ENCODE measurements at regions not wholly inside any gene's neighbourhood (a gene's known extent, or its start where the extent isn't known, plus 50 kb on each side); places are given as distances from the start of the nearest gene placed in this dataset.

DNA sequence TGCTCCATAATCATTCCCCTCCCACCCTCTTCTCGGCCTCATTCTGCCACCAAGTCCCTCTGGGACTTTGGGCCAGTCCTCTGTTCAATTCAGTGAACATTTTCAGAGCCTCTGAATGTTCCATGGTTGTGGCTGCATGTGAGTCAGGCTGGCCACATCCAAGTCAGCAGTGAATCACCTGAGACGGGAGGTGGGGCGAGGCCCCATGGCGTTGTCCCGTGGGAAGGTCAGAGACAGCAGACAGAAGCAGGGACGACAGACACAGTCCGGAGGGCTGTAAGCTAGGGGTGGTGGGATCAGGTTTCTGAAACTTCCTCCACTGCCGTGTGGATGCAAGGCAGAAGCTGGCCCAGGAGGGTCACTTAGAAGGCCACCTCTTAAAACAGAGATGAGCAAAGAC, 324.8 kb downstream of the MN1 start:
- TF ChIP-seq, protein P1, sequence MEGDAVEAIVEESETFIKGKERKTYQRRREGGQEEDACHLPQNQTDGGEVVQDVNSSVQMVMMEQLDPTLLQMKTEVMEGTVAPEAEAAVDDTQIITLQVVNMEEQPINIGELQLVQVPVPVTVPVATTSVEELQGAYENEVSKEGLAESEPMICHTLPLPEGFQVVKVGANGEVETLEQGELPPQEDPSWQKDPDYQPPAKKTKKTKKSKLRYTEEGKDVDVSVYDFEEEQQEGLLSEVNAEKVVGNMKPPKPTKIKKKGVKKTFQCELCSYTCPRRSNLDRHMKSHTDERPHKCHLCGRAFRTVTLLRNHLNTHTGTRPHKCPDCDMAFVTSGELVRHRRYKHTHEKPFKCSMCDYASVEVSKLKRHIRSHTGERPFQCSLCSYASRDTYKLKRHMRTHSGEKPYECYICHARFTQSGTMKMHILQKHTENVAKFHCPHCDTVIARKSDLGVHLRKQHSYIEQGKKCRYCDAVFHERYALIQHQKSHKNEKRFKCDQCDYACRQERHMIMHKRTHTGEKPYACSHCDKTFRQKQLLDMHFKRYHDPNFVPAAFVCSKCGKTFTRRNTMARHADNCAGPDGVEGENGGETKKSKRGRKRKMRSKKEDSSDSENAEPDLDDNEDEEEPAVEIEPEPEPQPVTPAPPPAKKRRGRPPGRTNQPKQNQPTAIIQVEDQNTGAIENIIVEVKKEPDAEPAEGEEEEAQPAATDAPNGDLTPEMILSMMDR (IDR thresholded peaks at IDR 0.05): no peak
- no peak for TF ChIP-seq POLR2A (IDR thresholded peaks at IDR 0.05)

Measured in suprapubic skin (tissue), 3 donors.